Naive B cell (primary cell): ENCODE measurements at regions not wholly inside any gene's neighbourhood (a gene's known extent, or its start where the extent isn't known, plus 50 kb on each side); places are given as distances from the start of the nearest gene placed in this dataset.

Source experiments
- ATAC-seq, 2 donors: fragments of 150-1000 bp; cut with Tn5 transposase; 2 replicates each; pipeline ENCODE4 v1.10.0; 2021; ENCODE audit warnings: low read depth in 2 of 2, mild to moderate bottlenecking in 2 of 2, moderate library complexity in 2 of 2
- DNase-seq: peaks from one replicate; pipeline ENCODE4 v3.0.0; 2022
- H3K27ac Mint-ChIP-seq, 6 donors: one replicate each; pipeline ENCODE4 v1.8.0; 2020 to 2022; ENCODE audit warnings: mild to moderate bottlenecking in 6 of 6, mixed read lengths in 6 of 6, moderate library complexity in 5 of 6, inconsistent platforms in 2 of 6
- H3K27me3 Mint-ChIP-seq, 3 donors: one replicate each; pipeline ENCODE4 v1.8.0; 2021 to 2022; ENCODE audit warnings: mixed read lengths in 3 of 3, mild to moderate bottlenecking in 1 of 3
- H3K36me3 Mint-ChIP-seq, 2 donors: one replicate each; pipeline ENCODE4 v1.8.0; 2020 to 2022; ENCODE audit warnings: mixed read lengths in 2 of 2, inconsistent platforms in 1 of 2, mild to moderate bottlenecking in 1 of 2
- H3K4me1 Mint-ChIP-seq, 3 donors: one replicate each; pipeline ENCODE4 v1.8.0; 2020 to 2022; ENCODE audit warnings: mixed read lengths in 3 of 3, inconsistent platforms in 1 of 3, mild to moderate bottlenecking in 1 of 3, moderate library complexity in 1 of 3
- H3K4me3 Mint-ChIP-seq, 8 donors: one replicate each; pipeline ENCODE4 v1.8.0; 2020 to 2022; ENCODE audit warnings: mild to moderate bottlenecking in 8 of 8, mixed read lengths in 8 of 8, moderate library complexity in 8 of 8, inconsistent platforms in 2 of 8
- H3K9me3 Mint-ChIP-seq, 7 donors: one replicate each; pipeline ENCODE4 v1.8.0; 2020 to 2022; ENCODE audit warnings: mixed read lengths in 7 of 7, mild to moderate bottlenecking in 5 of 7, inconsistent platforms in 2 of 7, moderate library complexity in 1 of 7

GRCh38 chr13:97621025-97621424 is 187.1 kb downstream of the RAP2A start:
- Mint-ChIP-seq H3K9me3 (peaks cover 0 to 4% (median 2%) of the 10 kb centered on the region in 7 donors), H3K36me3 (no peaks in the 10 kb centered on the region), H3K4me1 (no peaks in the 10 kb centered on the region), H3K4me3 (no peak overlapping the region), H3K27ac (no peak overlapping the region), H3K27me3 (no peaks in the 10 kb centered on the region)
- ATAC-seq (no peak), DNase-seq (no peak)

DNA sequence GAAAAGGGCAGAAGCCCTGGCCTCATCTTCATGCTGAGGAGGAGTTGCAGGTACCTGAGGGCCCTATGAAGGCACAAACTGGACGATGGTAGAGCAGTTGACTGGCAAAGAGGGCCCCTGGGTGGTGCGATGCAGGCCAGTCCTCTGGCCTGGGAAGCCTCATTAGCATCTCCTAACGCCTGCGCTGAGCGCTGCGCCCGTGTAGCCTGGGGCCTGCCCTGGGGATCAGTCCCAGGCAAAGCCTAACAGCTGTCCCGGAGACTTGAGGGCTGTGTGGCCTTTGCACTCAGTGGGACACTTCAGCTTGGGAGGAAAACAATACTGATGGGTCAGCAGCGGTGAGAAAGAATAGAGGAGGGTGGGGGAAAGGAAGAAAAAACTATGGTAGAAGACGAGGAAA is 187.7 kb downstream of the RAP2A start:
- no peak for ATAC-seq
- Mint-ChIP-seq H3K36me3 (no peaks in the 10 kb centered on the region), H3K27me3 (peaks cover 0 to 5% (median 0%) of the 10 kb centered on the region in 3 donors), H3K4me3 (no peak overlapping the region), H3K4me1 (no peaks in the 10 kb centered on the region), H3K9me3 (peaks cover 0 to 4% (median 2%) of the 10 kb centered on the region in 7 donors), H3K27ac (peak overlapping the region in 1 of 6 donors; percentile 54)
- no peak for DNase-seq

DNA sequence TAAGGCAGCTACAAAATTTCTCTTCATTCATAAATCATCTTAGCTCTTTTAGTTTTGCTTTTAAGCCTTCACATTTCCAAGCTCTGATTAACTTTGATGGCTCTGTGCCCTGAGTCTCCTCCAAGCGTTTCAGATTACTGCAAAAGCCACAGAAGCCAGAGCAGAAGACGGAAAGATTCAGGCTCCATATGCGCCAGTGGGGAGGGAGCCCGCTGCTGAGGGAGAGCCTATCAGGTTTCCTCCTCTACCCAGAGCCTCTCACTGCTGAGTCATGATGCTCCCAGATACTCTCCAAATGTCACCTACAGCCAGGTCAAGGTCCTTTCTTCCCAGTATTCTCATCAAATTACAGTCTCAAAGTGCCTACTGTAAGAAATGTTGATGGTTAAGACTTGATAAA is 193.6 kb downstream of the RAP2A start:
- ATAC-seq (no peak), DNase-seq (no peak)
- peaks cover 4 to 12% (median 5%) of the 10 kb centered on the region in 3 donors for H3K27me3 Mint-ChIP-seq
- peak overlapping the region in 1 of 6 donors; percentile 41 for H3K27ac Mint-ChIP-seq
- H3K9me3 Mint-ChIP-seq: peaks cover 3 to 23% (median 6%) of the 10 kb centered on the region in 7 donors
- peaks cover 0 to 15% of the 10 kb centered on the region in 2 donors for H3K36me3 Mint-ChIP-seq
- no peaks in the 10 kb centered on the region for H3K4me1 Mint-ChIP-seq
- no peak overlapping the region for H3K4me3 Mint-ChIP-seq

GRCh38 chr13:97629601-97630272 is 195.8 kb downstream of the RAP2A start:
- peaks cover 0 to 15% of the 10 kb centered on the region in 2 donors for H3K36me3 Mint-ChIP-seq
- no peak overlapping the region for H3K4me3 Mint-ChIP-seq
- peaks cover 4 to 12% (median 5%) of the 10 kb centered on the region in 3 donors for H3K27me3 Mint-ChIP-seq
- DNase-seq (no peak), ATAC-seq (no peak)
- H3K27ac Mint-ChIP-seq: no peak overlapping the region
- H3K4me1 Mint-ChIP-seq: no peaks in the 10 kb centered on the region
- peaks cover 3 to 39% (median 11%) of the 10 kb centered on the region in 7 donors for H3K9me3 Mint-ChIP-seq

GRCh38 chr13:97630725-97631124 is 196.8 kb downstream of the RAP2A start:
- H3K36me3 Mint-ChIP-seq: peaks cover 0 to 15% of the 10 kb centered on the region in 2 donors
- ATAC-seq (no peak), DNase-seq (no peak)
- H3K9me3 Mint-ChIP-seq: peaks cover 3 to 39% (median 11%) of the 10 kb centered on the region in 7 donors
- H3K27ac Mint-ChIP-seq: no peak overlapping the region
- H3K4me1 Mint-ChIP-seq: no peaks in the 10 kb centered on the region
- no peak overlapping the region for H3K4me3 Mint-ChIP-seq
- peaks cover 4 to 12% (median 5%) of the 10 kb centered on the region in 3 donors for H3K27me3 Mint-ChIP-seq

- Mint-ChIP-seq H3K4me1 (no peaks in the 10 kb centered on the region), H3K4me3 (no peak overlapping the region), H3K9me3 (peaks cover 3 to 39% (median 11%) of the 10 kb centered on the region in 7 donors), H3K27me3 (peaks cover 4 to 12% (median 4%) of the 10 kb centered on the region in 3 donors), H3K36me3 (peaks cover 0 to 15% of the 10 kb centered on the region in 2 donors), H3K27ac (no peak overlapping the region)
- ATAC-seq (no peak), DNase-seq (no peak)
Measured at GRCh38 chr13:97631158-97631557, 197.2 kb downstream of the RAP2A start.

DNA sequence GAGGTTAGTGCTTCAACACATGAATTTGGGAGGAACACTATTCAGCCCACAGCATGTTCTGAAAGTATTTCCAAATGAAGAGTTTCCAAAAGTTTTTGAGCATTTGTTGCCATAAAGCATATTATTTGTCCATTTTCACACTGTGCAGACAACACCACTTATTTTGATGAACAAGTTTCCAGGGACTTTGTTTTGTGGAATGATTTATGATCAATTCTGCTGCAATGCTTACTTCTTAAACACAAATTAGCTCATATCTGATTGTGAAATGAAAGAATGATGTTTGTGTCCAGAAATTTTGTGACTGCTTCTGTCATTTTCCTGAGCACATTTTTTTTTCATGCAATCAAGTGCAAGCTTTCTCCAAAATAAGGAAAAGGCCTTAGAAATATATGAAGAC is 205.3 kb downstream of the RAP2A start:
- H3K36me3 Mint-ChIP-seq: no peaks in the 10 kb centered on the region
- no peak overlapping the region for H3K27ac Mint-ChIP-seq
- no peaks in the 10 kb centered on the region for H3K27me3 Mint-ChIP-seq
- ATAC-seq: no peak
- peaks cover 0 to 5% (median 0%) of the 10 kb centered on the region in 7 donors for H3K9me3 Mint-ChIP-seq
- H3K4me3 Mint-ChIP-seq: no peak overlapping the region
- no peak for DNase-seq
- H3K4me1 Mint-ChIP-seq: no peaks in the 10 kb centered on the region

DNA sequence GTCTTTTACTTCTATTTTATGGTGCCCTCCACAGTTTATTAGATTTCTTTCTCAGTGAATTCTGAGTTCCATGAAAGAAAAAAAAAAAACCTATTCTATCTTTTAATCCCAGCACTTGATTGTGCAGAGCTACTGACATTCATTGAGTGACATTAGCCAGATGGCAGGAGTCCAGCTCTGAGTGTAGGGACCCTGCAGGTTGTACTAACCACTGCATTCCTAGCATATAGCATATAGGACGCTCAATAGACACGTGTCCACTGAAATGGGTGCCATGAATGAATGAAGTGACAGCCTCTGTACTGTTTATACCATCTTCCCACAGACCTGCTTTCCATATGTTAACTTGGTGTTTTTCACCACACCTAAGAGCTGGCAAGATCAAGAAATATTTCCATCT is 206.3 kb downstream of the RAP2A start:
- ATAC-seq (no peak), DNase-seq (no peak)
- no peak overlapping the region for H3K27ac Mint-ChIP-seq
- H3K27me3 Mint-ChIP-seq: no peaks in the 10 kb centered on the region
- peaks cover 0 to 2% (median 0%) of the 10 kb centered on the region in 7 donors for H3K9me3 Mint-ChIP-seq
- H3K4me1 Mint-ChIP-seq: no peaks in the 10 kb centered on the region
- no peaks in the 10 kb centered on the region for H3K36me3 Mint-ChIP-seq
- no peak overlapping the region for H3K4me3 Mint-ChIP-seq

DNA sequence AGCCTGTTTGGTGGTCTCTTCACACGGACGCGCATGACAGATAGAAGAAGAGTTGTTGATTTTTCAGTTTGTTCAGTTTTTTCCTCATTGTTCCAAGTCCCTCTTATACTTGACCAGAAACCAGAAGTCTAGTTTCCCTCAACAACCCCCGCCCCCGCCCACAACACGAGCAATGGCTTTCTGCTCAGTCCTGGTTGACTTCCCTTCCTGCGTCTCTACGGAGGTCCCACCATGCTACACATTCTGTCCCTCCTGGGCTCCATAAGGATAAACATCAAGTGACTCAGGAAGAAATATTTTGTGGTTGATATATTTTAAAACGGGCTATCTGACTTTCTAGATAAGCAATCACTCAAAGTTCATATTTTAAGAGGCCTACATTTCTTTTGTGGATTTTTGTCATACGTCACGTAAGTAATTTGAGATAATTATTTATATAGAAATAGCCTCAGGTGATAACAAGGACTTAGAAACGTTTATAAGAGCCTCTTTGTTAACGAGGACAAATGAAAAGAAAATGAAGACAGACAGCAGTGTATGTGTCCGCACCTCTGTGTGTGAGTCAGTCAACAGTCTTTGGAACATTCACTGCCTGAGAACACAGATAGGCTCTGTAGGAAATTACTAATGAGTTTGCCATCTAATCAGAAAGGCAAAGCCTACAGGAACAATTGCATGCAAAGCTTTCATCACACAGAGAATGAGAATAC is 214.4 kb downstream of the RAP2A start:
- H3K4me1 Mint-ChIP-seq: no peaks in the 10 kb centered on the region
- H3K4me3 Mint-ChIP-seq: no peak overlapping the region
- peaks cover 0 to 4% (median 0%) of the 10 kb centered on the region in 7 donors for H3K9me3 Mint-ChIP-seq
- peaks cover 0 to 8% (median 0%) of the 10 kb centered on the region in 3 donors for H3K27me3 Mint-ChIP-seq
- DNase-seq (no peak), ATAC-seq (no peak)
- H3K27ac Mint-ChIP-seq: no peak overlapping the region
- no peaks in the 10 kb centered on the region for H3K36me3 Mint-ChIP-seq

- H3K9me3 Mint-ChIP-seq: peaks cover 0 to 4% (median 0%) of the 10 kb centered on the region in 7 donors
- no peak overlapping the region for H3K4me3 Mint-ChIP-seq
- peaks cover 0 to 8% (median 0%) of the 10 kb centered on the region in 3 donors for H3K27me3 Mint-ChIP-seq
- peak overlapping the region in 1 of 6 donors; percentile 22 for H3K27ac Mint-ChIP-seq
- DNase-seq (no peak), ATAC-seq (no peak)
- H3K36me3 Mint-ChIP-seq: no peaks in the 10 kb centered on the region
- H3K4me1 Mint-ChIP-seq: no peaks in the 10 kb centered on the region
Measured at GRCh38 chr13:97648881-97649224, 214.9 kb downstream of the RAP2A start.

DNA sequence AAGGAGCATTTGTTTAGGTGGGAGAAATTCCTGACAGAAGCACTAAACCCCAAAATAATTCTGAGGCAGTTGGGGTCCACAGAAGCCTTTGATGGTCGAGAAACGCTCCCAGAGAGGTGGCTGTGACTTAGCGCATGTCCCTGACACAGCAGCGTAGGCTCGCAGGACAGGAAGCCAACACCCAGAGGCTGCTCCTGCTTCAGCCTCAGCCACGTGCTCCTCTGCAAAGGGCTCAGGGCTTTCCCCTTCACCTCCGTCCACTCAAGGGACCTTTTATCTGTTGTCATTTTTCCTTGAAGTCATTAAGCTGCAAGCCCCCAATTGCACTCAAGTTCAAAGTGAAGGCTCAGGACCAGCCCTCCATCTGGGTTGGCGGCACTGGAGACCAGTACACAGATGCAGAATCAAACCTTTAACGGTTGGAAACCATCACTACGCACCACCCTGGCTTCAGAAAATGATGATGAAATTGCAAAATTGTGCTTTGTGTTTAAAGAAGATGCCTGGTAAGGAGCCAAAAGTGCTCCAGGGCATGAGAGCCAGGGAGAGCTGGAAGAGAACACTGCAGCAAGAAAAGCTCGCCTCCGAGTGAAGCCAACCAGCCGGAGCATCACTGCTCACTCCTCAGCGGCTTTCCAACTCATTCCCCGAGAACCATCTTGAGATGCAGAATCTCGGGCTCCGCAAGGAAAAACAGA is 219.6 kb downstream of the RAP2A start:
- H3K4me1 Mint-ChIP-seq: no peaks in the 10 kb centered on the region
- no peak for DNase-seq
- no peaks in the 10 kb centered on the region for H3K36me3 Mint-ChIP-seq
- no peak for ATAC-seq
- peaks cover 0 to 8% (median 0%) of the 10 kb centered on the region in 3 donors for H3K27me3 Mint-ChIP-seq
- H3K9me3 Mint-ChIP-seq: peaks cover 0 to 4% (median 0%) of the 10 kb centered on the region in 7 donors
- H3K27ac Mint-ChIP-seq: no peak overlapping the region
- H3K4me3 Mint-ChIP-seq: no peak overlapping the region

DNA sequence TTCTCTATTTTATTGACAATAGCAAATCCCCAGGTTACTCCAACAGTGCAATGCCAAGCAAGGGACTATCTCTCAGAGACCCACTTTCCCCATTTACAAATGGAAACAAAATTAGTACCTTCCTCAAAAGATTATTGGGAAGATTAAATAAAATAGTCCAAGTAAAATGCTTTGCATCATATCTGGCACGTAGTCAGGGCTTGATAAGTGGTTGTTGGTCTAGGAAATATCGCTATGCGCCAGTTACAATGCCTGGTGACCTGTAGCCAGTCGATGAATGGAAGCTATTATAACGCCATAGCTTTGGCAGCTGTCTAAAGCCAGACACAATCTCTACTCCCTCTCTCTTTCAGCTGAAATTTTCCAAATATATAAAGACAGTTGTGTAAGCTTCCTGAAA is 220.3 kb downstream of the RAP2A start:
- DNase-seq: no peak
- peaks cover 0 to 4% (median 0%) of the 10 kb centered on the region in 7 donors for H3K9me3 Mint-ChIP-seq
- ATAC-seq: no peak
- H3K36me3 Mint-ChIP-seq: no peaks in the 10 kb centered on the region
- H3K27me3 Mint-ChIP-seq: peaks cover 0 to 8% (median 1%) of the 10 kb centered on the region in 3 donors
- H3K4me3 Mint-ChIP-seq: no peak overlapping the region
- H3K27ac Mint-ChIP-seq: no peak overlapping the region
- no peaks in the 10 kb centered on the region for H3K4me1 Mint-ChIP-seq

GRCh38 chr13:97658556-97658955 is 224.6 kb downstream of the RAP2A start:
- Mint-ChIP-seq H3K4me1 (no peaks in the 10 kb centered on the region), H3K27me3 (peaks cover 0 to 12% (median 4%) of the 10 kb centered on the region in 3 donors), H3K4me3 (no peak overlapping the region), H3K27ac (no peak overlapping the region), H3K36me3 (no peaks in the 10 kb centered on the region), H3K9me3 (peaks cover 0 to 2% (median 0%) of the 10 kb centered on the region in 7 donors)
- no peak for DNase-seq
- ATAC-seq: no peak
